Astrocyte of the cerebellum (primary cell): ENCODE measurements at regions not wholly inside any gene's neighbourhood (a gene's known extent, or its start where the extent isn't known, plus 50 kb on each side); places are given as distances from the start of the nearest gene placed in this dataset.

Experiments
- DNase-seq: peaks from one replicate; pipeline ENCODE4 v3.0.0-alpha.2; 2011; ENCODE audit warnings: low read depth
- H3K4me3 ChIP-seq: 2 replicates; pipeline ENCODE4 v1.5.1; 2011; ENCODE audit warnings: mild to moderate bottlenecking, low read depth, low read length, moderate library complexity
- in situ Hi-C: cut with HindIII; loops from 2 replicates; pipeline ENCODE4 v1.10.0; 2017; ENCODE audit warnings: low sequenced_read_pairs
- TF ChIP-seq, protein P1 (sequence below): IDR thresholded peaks from 2 replicates; pipeline ENCODE4 v1.5.1; 2012; ENCODE audit warnings: low read length, low read depth, moderate library complexity, mild to moderate bottlenecking; ENCODE audit errors: missing control alignments

DNA sequence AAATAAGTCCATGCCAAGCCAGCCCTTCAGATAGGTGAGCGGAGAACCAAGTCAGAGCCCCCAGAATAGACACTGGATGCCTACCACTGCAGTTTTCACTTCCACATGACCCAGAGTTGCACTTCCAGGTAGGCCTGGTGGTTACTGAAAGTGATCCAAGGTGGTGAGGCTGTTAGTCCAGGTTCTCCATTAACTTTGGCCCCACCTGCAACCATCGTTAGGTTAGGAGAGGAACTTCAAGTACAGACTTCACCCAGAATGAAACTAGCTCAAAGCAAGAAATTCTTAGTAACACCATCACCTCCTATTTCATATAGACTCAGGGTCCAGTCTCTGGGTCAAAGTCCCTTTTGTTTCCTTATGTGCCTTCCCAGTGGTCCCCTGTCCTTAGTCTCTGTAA is 293.1 kb upstream of the ID2 start:
- TF ChIP-seq, protein P1, sequence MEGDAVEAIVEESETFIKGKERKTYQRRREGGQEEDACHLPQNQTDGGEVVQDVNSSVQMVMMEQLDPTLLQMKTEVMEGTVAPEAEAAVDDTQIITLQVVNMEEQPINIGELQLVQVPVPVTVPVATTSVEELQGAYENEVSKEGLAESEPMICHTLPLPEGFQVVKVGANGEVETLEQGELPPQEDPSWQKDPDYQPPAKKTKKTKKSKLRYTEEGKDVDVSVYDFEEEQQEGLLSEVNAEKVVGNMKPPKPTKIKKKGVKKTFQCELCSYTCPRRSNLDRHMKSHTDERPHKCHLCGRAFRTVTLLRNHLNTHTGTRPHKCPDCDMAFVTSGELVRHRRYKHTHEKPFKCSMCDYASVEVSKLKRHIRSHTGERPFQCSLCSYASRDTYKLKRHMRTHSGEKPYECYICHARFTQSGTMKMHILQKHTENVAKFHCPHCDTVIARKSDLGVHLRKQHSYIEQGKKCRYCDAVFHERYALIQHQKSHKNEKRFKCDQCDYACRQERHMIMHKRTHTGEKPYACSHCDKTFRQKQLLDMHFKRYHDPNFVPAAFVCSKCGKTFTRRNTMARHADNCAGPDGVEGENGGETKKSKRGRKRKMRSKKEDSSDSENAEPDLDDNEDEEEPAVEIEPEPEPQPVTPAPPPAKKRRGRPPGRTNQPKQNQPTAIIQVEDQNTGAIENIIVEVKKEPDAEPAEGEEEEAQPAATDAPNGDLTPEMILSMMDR, result no peak
- DNase-seq, result no peak
- H3K4me3 ChIP-seq, result no peak overlapping the region
- in situ Hi-C loops, result no loop called here

DNA sequence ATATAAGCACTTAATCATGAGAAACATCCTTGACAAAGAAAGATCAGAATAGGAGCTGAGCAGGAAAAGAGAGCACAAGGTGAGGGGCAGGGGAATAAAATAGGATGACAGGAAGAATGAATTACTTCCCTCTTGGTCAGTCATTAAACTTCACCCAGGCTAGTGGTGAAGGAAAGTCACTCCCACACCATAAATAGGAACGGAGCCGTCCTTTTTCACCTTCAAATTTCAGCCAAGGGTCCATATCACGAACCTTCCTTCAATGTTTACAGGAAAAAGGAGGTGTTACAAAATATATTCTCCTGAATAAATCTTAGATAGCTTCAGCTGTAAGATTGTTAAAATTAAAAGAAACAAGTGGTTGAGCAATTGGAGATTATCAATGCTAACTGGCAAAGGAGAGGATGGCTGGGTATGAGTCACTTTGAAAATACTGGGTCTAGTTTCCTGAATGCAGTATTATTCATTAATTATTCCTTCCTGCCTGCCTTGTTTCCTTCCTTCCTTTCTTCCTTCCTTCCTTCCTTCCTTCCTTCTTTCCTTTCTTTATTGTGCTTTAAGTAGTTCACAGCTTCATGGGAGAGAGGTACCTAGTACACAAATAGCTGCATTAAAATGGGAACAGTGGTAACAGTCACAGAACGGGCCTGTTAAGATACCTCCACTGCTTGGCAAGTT is 292.3 kb upstream of the ID2 start:
- DNase-seq, result no peak
- TF ChIP-seq, protein P1, result no peak
- H3K4me3 ChIP-seq, result no peak overlapping the region
- in situ Hi-C loops, result no loop called here

DNA sequence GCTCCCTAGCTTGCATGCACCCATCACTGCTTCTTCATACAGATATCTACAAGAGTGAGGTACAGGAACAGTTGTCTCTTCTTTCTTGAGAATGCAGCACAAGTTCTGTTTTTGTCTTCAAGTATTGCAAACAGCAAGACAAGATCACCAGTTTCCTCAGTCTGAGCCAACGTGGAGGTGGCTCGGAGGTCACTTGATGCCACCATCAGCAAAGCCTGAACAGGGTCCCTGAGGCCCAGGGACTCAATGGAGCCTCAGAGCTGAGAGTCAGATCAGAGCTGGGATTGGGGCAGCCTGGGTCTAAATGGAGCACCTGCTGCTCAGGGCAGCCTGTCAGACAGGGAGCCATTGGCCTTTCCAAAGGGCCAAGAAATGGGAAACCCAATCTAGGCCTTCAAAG is 290.7 kb upstream of the ID2 start:
- no peak overlapping the region for H3K4me3 ChIP-seq
- DNase-seq, result no peak
- in situ Hi-C loops, result no loop called here
- TF ChIP-seq, protein P1, result no peak

DNA sequence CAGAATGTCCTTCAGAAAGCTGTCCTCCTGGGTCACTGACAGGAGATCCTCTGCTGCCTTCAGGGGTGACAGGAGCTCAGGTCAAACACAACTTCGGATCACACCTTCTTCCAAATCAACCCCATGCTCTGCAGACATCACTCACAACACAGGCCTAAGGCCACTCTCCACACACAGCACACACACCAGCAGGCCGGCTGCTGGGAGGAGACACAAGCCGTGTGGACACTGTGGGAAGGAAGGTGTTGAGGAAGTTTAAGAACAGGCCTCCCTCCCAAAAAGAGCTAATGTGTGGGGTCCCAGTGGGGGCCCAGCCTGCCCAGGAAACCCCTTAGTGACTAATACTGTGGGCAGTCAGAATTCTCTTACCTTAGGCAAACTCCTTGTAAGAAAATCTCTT is 290.3 kb upstream of the ID2 start:
- DNase-seq, result no peak
- no peak overlapping the region for H3K4me3 ChIP-seq
- in situ Hi-C loops, result no loop called here
- TF ChIP-seq, protein P1, result no peak

DNA sequence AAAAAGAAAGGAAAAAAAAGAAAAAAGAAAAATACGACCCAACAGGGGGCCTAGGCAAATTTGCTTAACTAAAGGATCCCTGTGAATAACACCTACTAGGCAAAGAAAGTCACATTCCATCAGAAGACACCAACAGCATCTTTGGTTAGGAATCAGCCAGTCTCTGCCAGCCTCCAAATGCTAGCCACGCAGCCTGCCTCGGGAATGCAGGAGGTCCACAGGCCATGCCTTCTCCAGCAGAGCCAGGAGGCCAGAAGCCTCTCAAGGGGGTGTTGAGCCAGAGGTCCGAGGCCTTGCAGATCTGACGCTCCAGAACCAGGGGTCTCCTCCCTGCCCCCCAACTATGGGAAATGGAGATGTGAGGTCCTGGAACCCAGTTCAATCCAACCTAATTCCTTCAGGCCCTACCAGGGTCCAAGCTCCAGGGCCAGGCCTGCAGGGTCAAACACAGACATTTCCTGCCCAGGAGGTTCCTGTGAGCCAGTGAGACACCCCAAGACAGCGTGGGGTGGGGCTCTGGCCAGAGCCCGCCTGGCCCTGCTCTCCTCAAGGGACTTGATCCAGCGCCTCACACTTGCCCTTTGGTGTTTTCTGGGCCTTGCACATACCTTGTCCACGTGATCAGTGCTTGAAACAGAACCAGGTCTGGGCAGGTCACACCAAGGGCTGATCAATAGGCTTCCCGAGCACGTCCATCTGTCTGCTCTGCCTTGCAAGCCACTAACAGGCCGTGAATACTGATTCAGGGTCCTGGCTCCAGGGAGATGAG is 289.6 kb upstream of the ID2 start:
- no peak for DNase-seq
- in situ Hi-C loops, result no loop called here
- H3K4me3 ChIP-seq, result no peak overlapping the region
- TF ChIP-seq, protein P1, result no peak

DNA sequence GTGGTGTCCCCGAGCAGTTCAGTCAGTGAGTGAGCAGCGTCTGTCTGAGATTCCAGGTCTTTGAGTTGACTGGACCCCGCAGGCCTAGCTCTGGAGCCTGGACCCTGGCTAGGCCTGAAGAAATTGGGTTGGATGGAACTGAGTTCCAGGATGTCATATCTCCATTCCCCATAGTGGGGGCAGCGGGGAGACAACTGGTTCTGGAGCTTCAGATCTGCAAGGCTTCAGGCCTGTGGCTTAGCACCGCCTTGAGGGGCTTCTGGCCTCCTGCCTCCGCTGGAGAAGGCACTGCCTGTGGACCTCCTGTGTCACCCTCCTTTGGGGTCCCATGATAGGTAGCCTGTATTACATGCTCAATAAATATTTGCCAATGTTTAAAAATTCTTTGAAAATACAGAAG is 288.4 kb upstream of the ID2 start:
- in situ Hi-C loops, result no loop called here
- no peak overlapping the region for H3K4me3 ChIP-seq
- no peak for DNase-seq
- TF ChIP-seq, protein P1, result no peak
